G401 (cell line): ENCODE measurements at regions not wholly inside any gene's neighbourhood (a gene's known extent, or its start where the extent isn't known, plus 50 kb on each side); places are given as distances from the start of the nearest gene placed in this dataset.
A peak's percentile ranks its signal among the peaks of the same experiment; 100 is the strongest.
"Not testable (repeated sequence)": the region's sequence is repeated elsewhere in the genome, so short reads cannot be mapped to it uniquely, and the experiment has no call there.

Source experiments
- DNase-seq: peaks from one replicate; pipeline ENCODE4 v3.0.0-alpha.2; 2015; ENCODE audit warnings: low spot score
- in situ Hi-C: cut with HindIII; loops from 2 replicates; pipeline ENCODE4 v1.10.0; 2016; ENCODE audit warnings: low sequenced_read_pairs, mixed read lengths

- DNase-seq, in situ Hi-C loops: not testable (repeated sequence)
These were observed 53.5 kb upstream of the JADE2 start for GRCh38 chr5:134471858-134472449.

- no peak for DNase-seq
- in situ Hi-C loops = no loop called here
These were observed 56.5 kb upstream of the JADE2 start for GRCh38 chr5:134468921-134469400.

GRCh38 chr5:134467231-134467630 is 55.5 kb upstream of the CDKN2AIPNL start:
- no peak for DNase-seq
- in situ Hi-C loops = no loop called here

GRCh38 chr5:134466241-134467069 is 54.8 kb upstream of the CDKN2AIPNL start:
- in situ Hi-C loops = no loop called here

GRCh38 chr5:134465816-134466240 is 54.1 kb upstream of the CDKN2AIPNL start:
- DNase-seq = peak; percentile 72
- in situ Hi-C loops = no loop called here

More at GRCh38 chr5:134466241-134467069, 54.8 kb upstream of the CDKN2AIPNL start:
- peak; percentile 92 for DNase-seq

GRCh38 chr5:134464988-134465815 is 53.5 kb upstream of the CDKN2AIPNL start:
- DNase-seq = no peak
- in situ Hi-C loops = no loop called here

GRCh38 chr5:134463991-134464760 is 52.5 kb upstream of the CDKN2AIPNL start:
- DNase-seq = no peak
- in situ Hi-C loops = no loop called here

GRCh38 chr5:134463176-134463720 is 51.6 kb upstream of the CDKN2AIPNL start:
- in situ Hi-C loops = no loop called here
- DNase-seq = no peak

GRCh38 chr5:134462761-134463160 is 51.1 kb upstream of the CDKN2AIPNL start:
- no peak for DNase-seq
- in situ Hi-C loops = no loop called here

- DNase-seq = no peak
- in situ Hi-C loops = no loop called here
These were observed 50.4 kb upstream of the CDKN2AIPNL start for GRCh38 chr5:134462047-134462575.
